ENCODE measurements at regions not wholly inside any gene's neighbourhood (a gene's known extent, or its start where the extent isn't known, plus 50 kb on each side); places are given as distances from the start of the nearest gene placed in this dataset.

DNA sequence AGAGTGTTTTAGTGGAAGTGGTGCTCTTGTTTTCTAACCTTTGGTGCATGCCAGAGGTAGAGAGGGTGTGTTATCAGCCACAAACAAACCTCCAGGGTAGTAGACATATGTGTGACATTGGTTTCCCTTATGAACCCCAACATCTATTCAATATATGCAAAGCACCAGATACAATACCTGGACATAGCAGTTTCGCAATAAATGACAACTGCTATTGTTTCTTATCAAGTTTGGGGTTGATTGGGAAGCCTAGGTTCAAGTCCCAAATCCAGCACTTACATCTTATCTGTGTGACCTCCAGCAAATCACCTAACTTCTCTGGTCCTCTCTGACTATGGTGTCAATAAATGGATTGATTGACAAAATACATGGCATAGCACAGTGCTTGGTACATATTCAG, 169.4 kb upstream of the SERPINE2 start:
- no peak for TF ChIP-seq CTCF (conservative IDR thresholded peaks at IDR 0.05; ENCODE audit: low read length)
- no peak for TF ChIP-seq EZH2phosphoT487 (IDR thresholded peaks at IDR 0.05; ENCODE audit: borderline replicate concordance)
